Endothelial cell (in vitro differentiated cells): ENCODE measurements at regions not wholly inside any gene's neighbourhood (a gene's known extent, or its start where the extent isn't known, plus 50 kb on each side); places are given as distances from the start of the nearest gene placed in this dataset.

Experiments used
- DNase-seq: peaks from one replicate; pipeline ENCODE4 v3.0.0; 2021; ENCODE audit warnings: low spot score
- H3K27ac Mint-ChIP-seq: one replicate; pipeline ENCODE4 v1.8.0; 2021; ENCODE audit warnings: mixed read lengths, inconsistent platforms; ENCODE audit not compliant: unreplicated experiment
- H3K27me3 Mint-ChIP-seq: one replicate; pipeline ENCODE4 v1.8.0; 2021; ENCODE audit warnings: mild to moderate bottlenecking, moderate library complexity, mixed read lengths, inconsistent platforms; ENCODE audit not compliant: unreplicated experiment
- H3K36me3 Mint-ChIP-seq: one replicate; pipeline ENCODE4 v1.8.0; 2021; ENCODE audit warnings: mild to moderate bottlenecking, low read depth, mixed read lengths, inconsistent platforms; ENCODE audit not compliant: unreplicated experiment
- H3K4me1 Mint-ChIP-seq: one replicate; pipeline ENCODE4 v1.8.0; 2021; ENCODE audit warnings: mild to moderate bottlenecking, mixed read lengths, inconsistent platforms; ENCODE audit not compliant: unreplicated experiment
- H3K4me3 Mint-ChIP-seq: one replicate; pipeline ENCODE4 v1.8.0; 2021; ENCODE audit warnings: mild to moderate bottlenecking, mixed read lengths, inconsistent platforms; ENCODE audit not compliant: unreplicated experiment
- H3K9me3 Mint-ChIP-seq: one replicate; pipeline ENCODE4 v1.8.0; 2021; ENCODE audit warnings: mixed read lengths, inconsistent platforms; ENCODE audit not compliant: unreplicated experiment
- CTCF ChIP-seq: fragments of 200-600 bp; sonication (generic); IDR thresholded peaks from one replicate; pipeline ENCODE4 v1.5.0; 2021; ENCODE audit warnings: antibody characterized with exemption; ENCODE audit not compliant: unreplicated experiment

DNA sequence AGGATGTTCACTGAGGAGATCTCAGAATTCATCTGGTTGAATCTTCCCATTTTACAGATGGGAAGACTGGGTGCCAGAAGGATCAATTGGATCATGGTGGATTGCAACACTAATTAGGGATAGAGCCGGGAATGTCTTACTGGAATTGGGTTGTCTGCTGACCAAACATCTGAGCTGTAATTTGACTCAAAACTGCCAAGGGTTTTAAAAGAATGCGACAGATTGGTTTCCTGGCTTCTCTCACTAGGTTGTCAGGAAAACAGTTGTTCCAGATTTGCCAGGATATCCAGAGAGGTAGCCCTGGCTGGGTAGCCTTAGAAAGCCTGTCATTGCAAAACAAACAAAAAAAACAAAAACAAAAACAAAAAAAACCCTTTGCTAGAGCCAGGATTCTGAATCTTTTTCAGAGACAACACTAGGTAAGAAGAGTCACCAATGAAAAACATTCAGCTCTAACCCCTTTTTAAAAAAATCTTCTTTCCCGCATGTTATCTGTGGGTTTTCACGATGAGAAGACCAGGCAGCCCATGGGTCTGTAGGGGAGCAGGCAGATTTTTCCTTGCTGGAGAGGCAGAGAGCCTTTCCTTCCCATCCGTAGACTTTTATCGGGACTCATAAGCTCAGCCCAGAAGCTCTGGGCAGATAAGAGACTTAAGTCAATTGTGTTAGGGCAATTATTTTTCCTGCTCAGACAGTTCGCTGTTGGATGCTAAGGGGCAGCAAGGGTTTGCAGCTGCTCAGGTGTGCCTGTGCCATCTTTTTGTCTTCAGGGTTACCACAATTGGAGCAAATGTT lies 418.9 kb downstream of the PRDM2 start:
- Mint-ChIP-seq H3K4me3 (no peak overlapping the region), H3K4me1 (peaks cover 11% of the 10 kb centered on the region), H3K27me3 (no peaks in the 10 kb centered on the region), H3K36me3 (peaks cover 14% of the 10 kb centered on the region), H3K9me3 (peaks cover 11% of the 10 kb centered on the region), H3K27ac (no peak overlapping the region)
- DNase-seq, result no peak
- no peak for TF ChIP-seq CTCF

DNA sequence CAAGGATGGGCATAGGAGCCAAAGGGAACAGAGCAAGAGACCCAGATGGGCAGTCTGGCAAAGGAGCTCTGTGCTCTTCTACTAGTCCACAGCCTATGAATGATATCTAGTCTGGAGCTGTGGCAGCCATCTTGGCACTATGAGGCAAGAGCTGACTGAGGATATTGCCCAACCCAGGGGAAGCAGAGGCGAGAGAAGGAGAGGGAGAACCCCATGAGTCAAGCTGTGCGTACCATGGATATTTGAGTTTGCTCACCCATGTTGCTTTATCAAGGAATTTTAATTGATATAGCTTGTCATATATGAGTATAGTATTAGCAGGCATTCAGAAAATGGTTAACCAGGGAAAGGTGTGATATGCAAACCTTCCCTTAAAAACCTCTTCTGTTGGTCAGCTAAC lies 420.9 kb downstream of the PRDM2 start:
- H3K27me3 Mint-ChIP-seq, result no peaks in the 10 kb centered on the region
- no peak overlapping the region for H3K27ac Mint-ChIP-seq
- peaks cover 10% of the 10 kb centered on the region for H3K36me3 Mint-ChIP-seq
- no peak for DNase-seq
- H3K9me3 Mint-ChIP-seq, result peaks cover 11% of the 10 kb centered on the region
- no peak overlapping the region for H3K4me3 Mint-ChIP-seq
- TF ChIP-seq CTCF, result no peak
- peaks cover 2% of the 10 kb centered on the region for H3K4me1 Mint-ChIP-seq

DNA sequence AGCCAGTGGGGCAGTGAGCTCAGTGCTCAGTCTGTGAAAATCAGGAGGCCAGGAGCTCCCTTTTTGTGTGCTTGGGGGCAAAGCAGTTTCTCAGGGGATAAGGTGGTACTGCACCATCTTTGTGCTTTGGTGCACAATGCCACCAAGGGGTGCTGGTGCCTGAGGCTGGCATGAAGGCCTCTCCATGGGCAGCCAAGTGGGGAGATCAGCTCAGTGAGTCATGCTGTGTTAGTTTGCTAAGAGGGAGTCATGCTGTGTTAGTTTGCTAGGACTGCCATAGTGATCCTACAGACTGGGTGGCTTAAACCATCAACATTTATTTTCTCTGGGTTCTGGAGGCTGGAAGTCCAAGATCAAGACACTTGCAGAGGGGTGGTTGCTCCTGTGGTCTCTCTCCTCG lies 428.1 kb downstream of the PRDM2 start:
- Mint-ChIP-seq H3K36me3 (no peaks in the 10 kb centered on the region), H3K4me1 (peaks cover 5% of the 10 kb centered on the region), H3K27me3 (no peaks in the 10 kb centered on the region), H3K27ac (no peak overlapping the region), H3K4me3 (no peak overlapping the region), H3K9me3 (no peaks in the 10 kb centered on the region)
- TF ChIP-seq CTCF, result no peak
- no peak for DNase-seq

DNA sequence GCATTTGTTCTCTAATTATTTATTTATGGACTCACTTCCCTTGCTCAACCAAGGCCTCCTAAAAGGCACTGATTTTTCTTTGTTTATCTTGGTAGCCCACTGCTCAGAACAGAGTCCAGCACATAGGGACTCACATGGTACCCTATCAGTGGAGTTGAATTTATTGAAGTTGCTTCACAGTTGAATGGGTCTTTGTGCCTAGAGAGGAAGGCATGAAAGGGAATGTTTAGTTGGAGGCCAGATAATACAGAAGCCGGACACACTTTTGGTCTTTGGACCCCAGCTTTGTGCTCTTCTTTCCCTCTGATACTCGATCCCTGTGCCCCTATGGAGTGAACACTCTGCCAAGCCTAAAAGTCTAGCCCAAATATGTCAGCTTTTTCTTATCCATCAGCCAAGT lies 429.0 kb downstream of the PRDM2 start:
- DNase-seq, result no peak
- Mint-ChIP-seq H3K36me3 (no peaks in the 10 kb centered on the region), H3K27me3 (no peaks in the 10 kb centered on the region), H3K27ac (no peak overlapping the region), H3K4me3 (no peak overlapping the region), H3K4me1 (peaks cover 5% of the 10 kb centered on the region), H3K9me3 (no peaks in the 10 kb centered on the region)
- no peak for TF ChIP-seq CTCF

DNA sequence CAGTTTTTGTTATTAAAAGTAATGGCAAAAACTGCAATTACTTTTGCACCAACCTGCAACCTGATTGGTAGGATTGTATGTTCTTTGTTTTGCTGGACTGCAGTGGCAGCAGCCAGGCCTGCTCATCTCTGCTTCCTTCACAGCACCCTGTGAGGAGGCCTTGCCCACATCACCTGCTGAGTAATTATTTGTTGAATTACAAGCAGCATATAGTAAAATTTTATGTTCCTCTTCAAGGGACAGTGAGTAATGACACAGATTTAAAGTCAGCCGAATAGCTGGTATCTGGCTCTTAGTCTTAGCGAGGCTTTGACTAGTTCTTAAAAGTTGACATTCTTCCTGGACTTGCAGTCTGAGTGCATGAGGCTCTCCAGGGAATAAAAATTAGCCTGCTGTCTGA lies 435.1 kb downstream of the PRDM2 start:
- H3K4me3 Mint-ChIP-seq, result no peak overlapping the region
- no peaks in the 10 kb centered on the region for H3K36me3 Mint-ChIP-seq
- H3K9me3 Mint-ChIP-seq, result no peaks in the 10 kb centered on the region
- no peak for TF ChIP-seq CTCF
- no peak overlapping the region for H3K27ac Mint-ChIP-seq
- H3K4me1 Mint-ChIP-seq, result peaks cover 6% of the 10 kb centered on the region
- H3K27me3 Mint-ChIP-seq, result no peaks in the 10 kb centered on the region
- DNase-seq, result no peak
